ENCODE measurements at regions not wholly inside any gene's neighbourhood (a gene's known extent, or its start where the extent isn't known, plus 50 kb on each side); places are given as distances from the start of the nearest gene placed in this dataset.

DNA sequence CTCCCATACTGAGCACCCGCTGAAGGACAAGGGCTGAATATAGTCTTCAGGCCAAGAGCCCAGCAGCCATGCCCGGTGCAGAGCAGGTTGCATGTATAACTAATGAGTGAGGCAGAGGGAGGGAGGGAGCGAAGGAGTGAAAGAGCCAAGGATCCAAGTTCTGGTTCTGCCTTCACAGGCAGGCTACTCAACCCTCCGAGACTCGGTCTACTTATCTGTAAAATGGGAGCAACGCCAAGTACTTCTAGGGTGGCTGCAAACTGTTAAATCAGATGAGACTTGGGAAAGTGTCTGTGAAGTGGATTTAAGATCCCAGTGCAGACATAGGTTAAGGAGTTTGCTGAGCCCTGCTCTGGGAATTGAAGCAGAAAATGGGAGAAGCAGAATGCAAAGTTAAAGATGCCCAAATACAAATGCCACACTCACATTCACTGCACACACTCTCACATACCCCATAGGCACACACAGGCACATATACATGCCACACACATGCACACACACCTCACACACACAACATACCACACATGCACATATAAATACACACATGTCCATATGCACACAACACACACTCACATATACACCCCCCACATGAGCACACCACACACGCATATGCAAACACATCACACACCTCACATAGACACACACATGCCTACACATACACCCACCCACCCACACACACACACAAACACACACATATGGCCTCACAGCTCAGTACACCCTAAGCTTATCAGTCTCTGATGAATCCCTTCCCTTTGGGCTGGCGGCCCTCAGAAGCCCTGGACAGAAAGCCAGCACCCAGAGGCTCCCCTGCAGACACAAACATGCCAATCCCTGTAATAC lies 76.7 kb downstream of the PITPNM2 start:
- Histone ChIP-seq H3K4me3 (ENCODE audit: low read length in 2 of 2) (peak overlapping the region; percentile 64 to 67), H3K27me3 (ENCODE audit: control insufficient read depth in 2 of 2, insufficient read depth in 1 of 2, low read length in 1 of 2) (no peaks in the 10 kb centered on the region), H3K27ac (ENCODE audit: low read depth in 1 of 2, low read length in 1 of 2) (peak overlapping the region; percentile 97 to 99), H3K9me3 (ENCODE audit: control insufficient read depth in 2 of 2, insufficient read depth in 1 of 2, low read length in 1 of 2) (no peaks in the 10 kb centered on the region), H3K4me1 (ENCODE audit: control insufficient read depth in 2 of 2, insufficient read depth in 2 of 2, low read length in 2 of 2) (peaks cover 57 to 97% of the 10 kb centered on the region in 2 donors), H3K36me3 (ENCODE audit: control insufficient read depth in 2 of 2, insufficient read depth in 2 of 2, low read length in 1 of 2) (peaks cover 57 to 73% of the 10 kb centered on the region in 2 donors)
- no peak for DNase-seq (ENCODE audit: low read depth in 6 of 9, low spot score in 9 of 9)
- 69% methylated on average over 8 of the region's 8 CpGs for WGBS

DNA sequence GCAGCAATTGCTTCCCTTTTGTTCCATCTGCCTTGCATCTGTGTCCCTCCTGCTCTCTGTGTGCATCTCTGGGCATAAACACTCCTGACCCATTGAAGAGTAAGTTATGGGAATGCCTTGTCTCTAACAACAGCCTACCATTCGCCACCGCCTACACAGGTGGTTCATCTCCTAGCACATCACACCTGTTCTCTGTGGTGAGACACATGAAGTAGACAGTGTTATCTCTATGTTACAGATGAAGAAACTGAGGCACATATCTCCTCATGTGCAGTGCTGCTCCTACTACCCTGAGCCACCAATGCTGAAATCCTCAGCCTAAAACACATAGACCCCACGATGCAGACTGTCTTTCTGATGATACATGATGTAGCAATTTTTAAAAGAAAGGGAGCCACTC lies 77.6 kb downstream of the PITPNM2 start:
- WGBS, result 24% methylated on average over 3 of the region's 3 CpGs
- Histone ChIP-seq H3K27me3 (ENCODE audit: control insufficient read depth in 2 of 2, insufficient read depth in 1 of 2, low read length in 1 of 2) (no peaks in the 10 kb centered on the region), H3K4me3 (ENCODE audit: low read length in 2 of 2) (peak overlapping the region; percentile 64 to 67), H3K4me1 (ENCODE audit: control insufficient read depth in 2 of 2, insufficient read depth in 2 of 2, low read length in 2 of 2) (peaks cover 52 to 97% of the 10 kb centered on the region in 2 donors), H3K27ac (ENCODE audit: low read depth in 1 of 2, low read length in 1 of 2) (peak overlapping the region; percentile 97 to 99), H3K36me3 (ENCODE audit: control insufficient read depth in 2 of 2, insufficient read depth in 2 of 2, low read length in 1 of 2) (peaks cover 53 to 76% of the 10 kb centered on the region in 2 donors), H3K9me3 (ENCODE audit: control insufficient read depth in 2 of 2, insufficient read depth in 1 of 2, low read length in 1 of 2) (no peaks in the 10 kb centered on the region)
- DNase-seq (ENCODE audit: low read depth in 6 of 9, low spot score in 9 of 9), result peak in 1 of 9 donors; percentile 72

DNA sequence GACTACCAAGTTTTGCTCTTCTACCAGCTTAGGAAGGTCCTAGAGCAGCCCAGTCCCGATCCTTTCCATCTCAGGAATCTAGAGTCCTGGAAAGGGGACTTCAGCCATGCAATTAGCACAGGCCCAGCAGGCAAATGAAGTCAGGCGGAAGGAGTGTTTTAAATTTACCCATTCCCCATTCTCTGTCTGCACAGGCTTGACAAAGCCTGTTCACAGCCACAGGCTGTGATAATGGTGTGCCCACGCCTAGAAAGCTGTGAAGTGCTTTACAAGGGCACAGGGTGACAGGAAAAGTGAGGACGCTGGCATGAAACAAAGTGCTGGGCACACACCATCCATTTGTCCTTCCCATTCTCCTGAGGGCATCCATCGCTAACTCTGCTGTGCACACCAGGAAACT lies 79.0 kb downstream of the PITPNM2 start:
- Histone ChIP-seq H3K9me3 (ENCODE audit: control insufficient read depth in 2 of 2, insufficient read depth in 1 of 2, low read length in 1 of 2) (no peaks in the 10 kb centered on the region), H3K27ac (ENCODE audit: low read depth in 1 of 2, low read length in 1 of 2) (peak overlapping the region; percentile 81 to 99), H3K4me1 (ENCODE audit: control insufficient read depth in 2 of 2, insufficient read depth in 2 of 2, low read length in 2 of 2) (peaks cover 49 to 97% of the 10 kb centered on the region in 2 donors), H3K36me3 (ENCODE audit: control insufficient read depth in 2 of 2, insufficient read depth in 2 of 2, low read length in 1 of 2) (peaks cover 47 to 74% of the 10 kb centered on the region in 2 donors), H3K4me3 (ENCODE audit: low read length in 2 of 2) (peak overlapping the region; percentile 64 to 67), H3K27me3 (ENCODE audit: control insufficient read depth in 2 of 2, insufficient read depth in 1 of 2, low read length in 1 of 2) (no peaks in the 10 kb centered on the region)
- WGBS, result 64% methylated on average over 5 of the region's 5 CpGs
- peak in 1 of 9 donors; percentile 64 for DNase-seq (ENCODE audit: low read depth in 6 of 9, low spot score in 9 of 9)

DNA sequence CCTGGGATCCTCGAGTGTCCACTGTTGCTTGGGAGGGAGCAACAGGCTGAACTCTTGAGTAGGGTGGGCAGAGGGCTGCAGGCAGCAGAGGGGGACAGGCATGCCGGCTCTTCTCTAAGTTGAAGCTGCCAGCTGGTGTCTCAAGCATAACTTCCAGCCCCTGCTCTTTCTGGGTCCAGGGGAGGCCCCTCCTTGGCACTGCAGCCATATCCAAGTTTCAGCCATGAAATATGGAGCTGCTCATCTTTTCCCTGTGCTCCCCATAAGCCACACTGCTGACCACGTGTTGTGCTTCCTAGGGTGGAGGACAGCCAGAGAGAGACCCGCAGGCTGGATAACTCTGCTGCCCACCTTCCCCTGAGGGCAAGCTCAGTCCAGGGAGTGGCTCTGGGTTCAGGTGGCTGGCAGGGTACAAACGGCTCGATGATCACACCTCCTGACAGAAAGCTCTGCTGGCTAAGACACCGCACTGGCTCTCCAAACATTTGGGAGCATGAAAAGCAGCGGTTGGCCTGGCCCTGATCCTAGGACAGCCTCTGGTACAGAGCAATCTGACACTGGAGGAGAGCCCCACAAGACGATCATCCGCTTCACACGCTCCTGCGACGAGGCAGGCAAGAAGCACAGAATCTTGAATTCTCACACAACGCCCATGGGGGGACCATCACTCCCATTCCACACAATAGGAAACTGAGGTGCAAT lies 79.6 kb downstream of the PITPNM2 start:
- Histone ChIP-seq H3K27ac (ENCODE audit: low read depth in 1 of 2, low read length in 1 of 2) (peak overlapping the region; percentile 68 to 99), H3K9me3 (ENCODE audit: control insufficient read depth in 2 of 2, insufficient read depth in 1 of 2, low read length in 1 of 2) (no peaks in the 10 kb centered on the region), H3K4me1 (ENCODE audit: control insufficient read depth in 2 of 2, insufficient read depth in 2 of 2, low read length in 2 of 2) (peaks cover 49 to 97% of the 10 kb centered on the region in 2 donors), H3K36me3 (ENCODE audit: control insufficient read depth in 2 of 2, insufficient read depth in 2 of 2, low read length in 1 of 2) (peaks cover 53 to 78% of the 10 kb centered on the region in 2 donors), H3K4me3 (ENCODE audit: low read length in 2 of 2) (peak overlapping the region; percentile 64 to 67), H3K27me3 (ENCODE audit: control insufficient read depth in 2 of 2, insufficient read depth in 1 of 2, low read length in 1 of 2) (no peaks in the 10 kb centered on the region)
- WGBS, result 72% methylated on average over 14 of the region's 14 CpGs
- DNase-seq (ENCODE audit: low read depth in 6 of 9, low spot score in 9 of 9), result no peak

DNA sequence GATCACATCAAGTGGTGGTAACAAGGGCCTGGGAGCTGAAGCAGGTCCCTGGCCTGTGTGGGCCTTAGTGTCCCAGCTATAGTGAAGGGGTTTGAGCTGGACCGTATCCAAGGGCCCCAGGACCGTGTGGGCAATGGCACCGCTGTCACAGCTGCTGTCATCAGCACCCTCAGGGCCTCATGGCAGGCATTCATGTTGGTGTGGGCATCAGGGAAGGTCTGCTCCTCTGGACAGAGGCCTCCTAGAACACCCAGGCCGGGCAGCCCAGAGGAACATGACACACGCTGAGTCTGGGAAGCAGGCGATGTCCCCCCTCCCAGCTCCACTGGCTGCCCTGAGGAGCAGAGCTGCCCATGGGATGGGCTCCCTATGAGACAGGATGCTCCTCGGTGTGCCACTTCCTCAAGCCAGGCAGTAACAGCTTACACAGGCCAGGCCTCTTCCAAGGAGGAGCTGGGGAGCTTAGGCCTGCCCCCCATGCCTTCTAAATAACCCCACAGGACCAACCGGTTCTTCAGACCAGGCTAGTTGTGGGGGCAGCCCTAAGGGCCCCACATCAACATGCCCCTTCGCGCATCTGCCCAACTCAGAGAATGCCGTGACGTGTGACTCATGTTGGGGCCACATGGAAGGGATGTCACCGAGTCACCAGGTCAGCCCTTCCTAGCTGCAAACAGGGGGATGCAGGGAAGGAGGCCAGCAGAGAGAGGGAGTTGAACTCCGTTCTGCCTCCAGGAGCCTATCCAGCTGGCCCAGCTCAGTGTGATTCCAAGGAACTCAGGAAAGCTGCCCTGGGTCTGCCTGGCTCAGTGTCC lies 80.4 kb downstream of the PITPNM2 start:
- Histone ChIP-seq H3K4me1 (ENCODE audit: control insufficient read depth in 2 of 2, insufficient read depth in 2 of 2, low read length in 2 of 2) (peaks cover 54 to 97% of the 10 kb centered on the region in 2 donors), H3K36me3 (ENCODE audit: control insufficient read depth in 2 of 2, insufficient read depth in 2 of 2, low read length in 1 of 2) (peaks cover 60 to 85% of the 10 kb centered on the region in 2 donors)
- WGBS, result 79% methylated on average over 14 of the region's 14 CpGs

DNA sequence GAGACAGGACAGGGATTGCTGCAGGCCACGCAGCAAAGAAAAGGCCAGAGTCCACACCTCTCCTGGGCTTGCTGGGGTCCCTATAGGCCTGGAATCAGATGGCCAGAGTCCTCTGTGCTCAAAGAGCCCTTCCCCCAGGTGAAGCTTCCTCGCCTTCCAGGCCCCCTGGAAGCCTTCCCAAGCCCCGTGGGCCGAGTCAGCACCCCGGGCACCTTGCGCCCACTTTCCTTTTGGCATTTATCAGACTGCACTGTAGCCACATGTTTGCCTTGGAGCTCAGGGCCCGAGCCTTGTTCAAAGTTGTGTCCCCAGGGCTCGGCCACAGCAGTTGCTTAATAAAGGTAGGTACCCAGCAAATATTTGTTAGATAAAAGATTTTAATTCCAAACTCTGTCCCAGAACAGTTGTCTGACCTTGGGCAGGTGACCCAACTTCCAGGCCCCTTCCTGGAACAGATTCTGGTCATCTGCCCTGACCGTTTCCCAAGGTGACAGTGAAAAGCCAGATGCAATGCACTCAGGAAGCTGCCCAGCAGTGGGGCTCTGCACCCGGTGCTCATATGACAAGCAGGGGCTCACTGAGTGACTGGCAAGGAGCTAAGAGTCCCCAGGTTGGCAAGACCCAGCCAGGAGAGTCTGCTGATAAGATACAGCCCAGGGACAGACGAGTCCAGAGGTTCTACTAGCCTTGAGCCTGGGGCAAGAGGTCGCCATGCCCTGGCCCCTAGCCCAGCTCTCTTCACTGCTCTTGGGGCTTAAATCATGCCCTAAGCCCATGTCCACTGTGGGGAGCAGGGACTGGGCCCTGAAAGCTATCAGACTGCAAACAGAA lies 81.2 kb downstream of the PITPNM2 start:
- peaks cover 0 to 3% of the 10 kb centered on the region in 2 donors for H3K9me3 ChIP-seq (ENCODE audit: control insufficient read depth in 2 of 2, insufficient read depth in 1 of 2, low read length in 1 of 2)
- peaks cover 61 to 97% of the 10 kb centered on the region in 2 donors for H3K4me1 ChIP-seq (ENCODE audit: control insufficient read depth in 2 of 2, insufficient read depth in 2 of 2, low read length in 2 of 2)
- peak in 1 of 9 donors; percentile 44 for DNase-seq (ENCODE audit: low read depth in 6 of 9, low spot score in 9 of 9)
- 83% methylated on average over 12 of the region's 12 CpGs for WGBS
- H3K4me3 ChIP-seq (ENCODE audit: low read length in 2 of 2), result peak overlapping the region; percentile 64 to 67
- H3K27ac ChIP-seq (ENCODE audit: low read depth in 1 of 2, low read length in 1 of 2), result peak overlapping the region; percentile 77 to 99
- H3K36me3 ChIP-seq (ENCODE audit: control insufficient read depth in 2 of 2, insufficient read depth in 2 of 2, low read length in 1 of 2), result peaks cover 64 to 90% of the 10 kb centered on the region in 2 donors
- no peaks in the 10 kb centered on the region for H3K27me3 ChIP-seq (ENCODE audit: control insufficient read depth in 2 of 2, insufficient read depth in 1 of 2, low read length in 1 of 2)

More for the DNA sequence above, 80.4 kb downstream of the PITPNM2 start:
- Histone ChIP-seq H3K4me3 (ENCODE audit: low read length in 2 of 2) (peak overlapping the region; percentile 64 to 67), H3K27ac (ENCODE audit: low read depth in 1 of 2, low read length in 1 of 2) (peak overlapping the region; percentile 77 to 99), H3K27me3 (ENCODE audit: control insufficient read depth in 2 of 2, insufficient read depth in 1 of 2, low read length in 1 of 2) (no peaks in the 10 kb centered on the region), H3K9me3 (ENCODE audit: control insufficient read depth in 2 of 2, insufficient read depth in 1 of 2, low read length in 1 of 2) (peaks cover 0 to 3% of the 10 kb centered on the region in 2 donors)
- no peak for DNase-seq (ENCODE audit: low read depth in 6 of 9, low spot score in 9 of 9)

DNA sequence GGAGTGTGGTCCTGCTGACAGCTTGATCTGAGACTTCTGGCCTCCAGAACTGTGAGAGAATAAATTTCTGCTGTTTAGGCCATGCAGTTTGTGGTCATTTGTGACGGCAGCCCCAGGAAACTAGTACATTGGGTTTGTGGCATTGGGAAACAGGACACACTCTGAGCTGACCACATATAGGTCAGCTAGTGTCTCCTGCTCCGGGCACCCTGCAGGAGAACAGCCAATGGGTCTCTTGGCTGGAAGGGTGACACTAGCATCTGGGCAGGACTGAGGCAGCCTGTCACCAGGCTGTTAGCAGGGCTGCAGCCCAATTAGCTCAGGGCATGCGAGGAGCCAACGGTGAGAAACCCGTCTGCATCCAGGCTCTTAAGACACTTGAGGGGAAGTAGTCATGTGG lies 83.2 kb downstream of the PITPNM2 start:
- Histone ChIP-seq H3K27ac (ENCODE audit: low read depth in 1 of 2, low read length in 1 of 2) (peak overlapping the region; percentile 64 to 99), H3K4me1 (ENCODE audit: control insufficient read depth in 2 of 2, insufficient read depth in 2 of 2, low read length in 2 of 2) (peaks cover 74 to 100% of the 10 kb centered on the region in 2 donors), H3K4me3 (ENCODE audit: low read length in 2 of 2) (peak overlapping the region; percentile 5 to 11), H3K36me3 (ENCODE audit: control insufficient read depth in 2 of 2, insufficient read depth in 2 of 2, low read length in 1 of 2) (peaks cover 57 to 91% of the 10 kb centered on the region in 2 donors), H3K9me3 (ENCODE audit: control insufficient read depth in 2 of 2, insufficient read depth in 1 of 2, low read length in 1 of 2) (peaks cover 0 to 3% of the 10 kb centered on the region in 2 donors), H3K27me3 (ENCODE audit: control insufficient read depth in 2 of 2, insufficient read depth in 1 of 2, low read length in 1 of 2) (no peaks in the 10 kb centered on the region)
- WGBS, result 81% methylated on average over 5 of the region's 5 CpGs
- no peak for DNase-seq (ENCODE audit: low read depth in 6 of 9, low spot score in 9 of 9)

DNA sequence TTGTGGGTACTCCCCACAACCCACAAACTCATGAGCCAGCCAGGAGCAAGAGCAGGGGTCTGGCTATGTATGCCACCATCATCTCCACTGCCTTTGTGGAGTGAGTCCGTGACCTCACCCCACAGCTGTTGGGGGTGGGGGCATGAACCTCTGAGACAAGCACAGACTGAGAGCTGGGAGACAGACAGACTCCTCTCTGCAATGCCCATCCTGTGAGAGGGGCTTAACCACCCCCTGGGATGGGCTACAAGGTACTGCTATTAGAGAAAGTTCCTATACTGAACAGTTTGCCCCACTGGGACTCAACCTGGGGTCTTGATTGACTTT lies 84.5 kb downstream of the PITPNM2 start:
- WGBS, result 9% methylated on average over 1 of the region's 1 CpG
- Histone ChIP-seq H3K36me3 (ENCODE audit: control insufficient read depth in 2 of 2, insufficient read depth in 2 of 2, low read length in 1 of 2) (peaks cover 47 to 84% of the 10 kb centered on the region in 2 donors), H3K9me3 (ENCODE audit: control insufficient read depth in 2 of 2, insufficient read depth in 1 of 2, low read length in 1 of 2) (peaks cover 0 to 3% of the 10 kb centered on the region in 2 donors), H3K4me3 (ENCODE audit: low read length in 2 of 2) (peak overlapping the region; percentile 21 to 33), H3K4me1 (ENCODE audit: control insufficient read depth in 2 of 2, insufficient read depth in 2 of 2, low read length in 2 of 2) (peaks cover 85 to 100% of the 10 kb centered on the region in 2 donors), H3K27me3 (ENCODE audit: control insufficient read depth in 2 of 2, insufficient read depth in 1 of 2, low read length in 1 of 2) (no peaks in the 10 kb centered on the region), H3K27ac (ENCODE audit: low read depth in 1 of 2, low read length in 1 of 2) (peak overlapping the region; percentile 90 to 99)
- DNase-seq (ENCODE audit: low read depth in 6 of 9, low spot score in 9 of 9), result peak in 2 of 9 donors; percentile 73 to 86
